CD4-positive, alpha-beta T cell treated with Interleukin-10 for 1 hour (primary cell): ENCODE measurements at regions not wholly inside any gene's neighbourhood (a gene's known extent, or its start where the extent isn't known, plus 50 kb on each side); places are given as distances from the start of the nearest gene placed in this dataset.
"Not testable (repeated sequence)": the region's sequence is repeated elsewhere in the genome, so short reads cannot be mapped to it uniquely, and the experiment has no call there.

Source experiments
- DNase-seq: peaks from one replicate; pipeline ENCODE4 v3.0.0-alpha.2; 2020

GRCh38 chr2:172264820-172265219 lies 162.1 kb upstream of the DLX2 start:
- not testable (repeated sequence) for DNase-seq

DNA sequence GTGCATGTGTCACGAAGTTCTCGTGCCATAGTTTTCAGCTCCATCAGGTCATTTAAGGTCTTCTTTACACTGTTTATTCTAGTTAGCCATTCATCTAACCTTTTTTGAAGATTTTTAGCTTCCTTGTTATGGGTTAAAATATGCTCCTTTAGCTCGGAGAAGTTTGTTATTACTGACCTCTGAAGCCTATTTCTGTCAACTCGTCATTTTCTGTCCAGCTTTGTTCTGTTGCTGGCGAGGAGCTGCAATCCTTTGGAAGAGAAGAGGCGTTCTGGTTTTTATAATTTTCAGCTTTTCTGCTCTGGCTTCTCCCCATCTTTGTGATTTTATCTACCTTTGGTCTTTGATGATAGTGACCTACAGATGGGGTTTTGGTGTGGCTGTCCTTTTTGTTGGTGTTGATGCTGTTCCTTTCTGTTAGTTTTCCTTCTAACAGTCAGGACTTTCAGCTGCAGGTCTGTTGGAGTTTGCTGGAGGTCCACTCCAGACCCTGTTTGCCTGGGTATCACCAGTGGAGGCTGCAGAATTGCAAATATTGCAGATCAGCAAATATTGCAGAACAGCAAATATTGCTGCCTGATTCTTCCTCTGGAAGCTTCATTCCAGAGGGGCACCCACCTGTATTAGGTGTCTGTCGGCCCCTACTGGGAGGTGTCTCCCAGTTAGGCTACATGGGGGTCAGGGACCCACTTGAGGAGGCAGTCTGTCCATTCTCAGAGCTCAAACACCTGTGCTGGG lies 157.7 kb upstream of the ITGA6 start:
- DNase-seq = not testable (repeated sequence)

DNA sequence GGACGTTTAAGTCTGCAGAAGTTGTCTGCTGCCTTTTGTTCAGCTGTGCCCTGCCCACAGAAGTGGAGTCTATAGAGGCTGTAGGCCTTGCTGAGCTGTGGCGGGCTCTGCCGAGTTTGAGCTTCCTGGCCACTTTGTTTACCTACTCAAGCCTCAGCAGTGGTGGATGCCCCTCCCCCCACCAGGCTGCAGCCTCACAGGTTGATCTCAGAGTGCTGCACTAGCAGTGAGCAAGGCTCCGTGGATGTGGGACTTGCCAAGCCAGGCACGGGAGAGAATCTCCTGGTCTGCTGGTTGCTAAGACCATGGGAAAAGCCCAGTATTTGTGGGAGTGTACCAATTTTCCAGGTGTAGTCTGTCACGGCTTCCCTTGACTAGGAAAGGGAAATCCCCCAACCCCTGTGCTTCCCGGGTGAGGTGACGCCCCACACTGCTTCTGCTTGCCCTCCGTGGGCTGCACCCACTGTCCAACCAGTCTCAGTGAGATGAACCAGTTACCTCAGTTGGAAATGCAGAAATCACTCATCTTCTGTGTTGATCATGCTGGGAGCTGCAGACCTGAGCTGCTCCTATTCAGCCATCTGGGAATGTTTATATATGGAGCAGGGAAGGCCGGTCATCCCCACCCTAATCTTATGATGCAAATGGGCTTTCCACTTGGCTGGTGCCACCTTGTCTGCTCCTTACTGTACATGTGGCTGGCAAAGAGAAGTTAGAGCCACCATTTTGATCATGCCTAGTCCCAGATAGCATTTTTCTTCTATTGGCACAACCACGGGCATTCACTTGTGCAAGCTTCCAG lies 156.9 kb upstream of the ITGA6 start:
- DNase-seq = peak; percentile 5

DNA sequence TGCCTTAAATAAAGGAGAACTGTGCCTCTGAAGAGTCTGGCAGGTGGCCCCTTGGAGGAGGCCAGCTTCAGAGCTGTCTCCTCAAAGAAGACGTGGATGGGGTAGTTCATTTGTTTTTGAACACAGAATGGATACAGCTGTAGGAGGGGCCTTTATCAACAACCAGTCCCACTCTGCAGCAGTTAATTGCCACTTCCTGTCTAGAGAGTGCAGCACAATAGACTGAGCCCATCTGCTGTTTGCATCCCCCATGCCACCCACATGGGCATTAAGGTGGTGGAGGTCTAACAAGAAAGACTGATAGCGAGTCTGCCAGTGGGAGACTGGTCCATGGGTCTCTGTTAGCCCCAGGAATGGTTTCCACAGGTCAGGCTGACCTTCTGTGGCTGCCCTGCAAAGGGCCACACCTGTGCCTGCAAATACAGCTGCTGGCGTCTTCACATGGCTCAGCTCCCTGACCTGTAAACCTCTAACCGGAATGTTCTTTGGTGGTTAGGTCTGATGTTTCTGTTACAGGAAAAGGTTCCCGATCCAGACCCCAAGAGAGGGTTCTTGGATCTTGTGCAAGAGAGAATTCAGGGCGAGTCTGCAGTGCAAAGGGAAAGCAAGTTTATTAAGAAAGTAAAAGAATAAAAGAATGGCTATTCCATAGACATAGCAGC lies 153.3 kb upstream of the ITGA6 start:
- DNase-seq = no peak

- no peak for DNase-seq
Observed at GRCh38 chr2:172275239-172275638, 152.1 kb upstream of the ITGA6 start.

GRCh38 chr2:172276961-172277360 lies 150.4 kb upstream of the ITGA6 start:
- DNase-seq = no peak

DNA sequence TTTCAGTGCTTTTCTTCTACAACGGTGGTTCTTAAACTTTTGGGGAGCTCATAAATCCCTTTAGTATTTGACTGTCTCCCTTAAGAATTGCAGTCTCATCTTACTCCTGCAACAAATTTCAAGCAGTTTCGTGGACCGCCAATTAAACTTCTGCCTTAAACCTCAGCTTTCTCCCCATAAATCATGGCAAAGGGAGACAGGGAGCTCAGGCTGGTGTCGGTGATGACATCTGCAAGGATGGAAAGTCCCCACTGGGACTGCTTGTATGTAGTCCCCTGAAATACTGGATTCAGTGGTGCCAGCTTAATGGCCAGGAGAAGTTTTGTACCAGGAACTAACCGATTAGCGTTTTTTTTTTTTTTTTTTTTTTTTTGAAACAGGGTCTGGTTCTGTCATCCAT lies 148.7 kb upstream of the ITGA6 start:
- no peak for DNase-seq

DNA sequence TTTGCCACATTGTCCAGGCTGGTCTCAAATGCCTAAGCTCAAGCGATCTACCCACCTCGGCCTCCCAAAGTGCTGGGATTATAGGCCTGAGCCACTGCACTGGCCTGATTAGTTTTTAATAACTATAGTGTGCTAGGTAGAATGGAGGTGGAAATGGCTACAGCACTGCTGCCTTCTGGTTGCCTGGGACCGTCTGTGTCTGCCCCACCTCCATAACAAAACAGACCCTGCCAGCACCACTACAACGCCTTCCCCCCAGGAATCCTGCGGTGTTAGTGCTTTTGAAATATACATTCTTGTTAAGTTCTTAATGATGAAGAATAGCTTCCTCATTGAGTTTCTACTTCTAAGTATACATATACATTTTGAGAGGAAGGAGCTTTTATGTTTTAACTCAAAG lies 148.2 kb upstream of the ITGA6 start:
- no peak for DNase-seq

DNA sequence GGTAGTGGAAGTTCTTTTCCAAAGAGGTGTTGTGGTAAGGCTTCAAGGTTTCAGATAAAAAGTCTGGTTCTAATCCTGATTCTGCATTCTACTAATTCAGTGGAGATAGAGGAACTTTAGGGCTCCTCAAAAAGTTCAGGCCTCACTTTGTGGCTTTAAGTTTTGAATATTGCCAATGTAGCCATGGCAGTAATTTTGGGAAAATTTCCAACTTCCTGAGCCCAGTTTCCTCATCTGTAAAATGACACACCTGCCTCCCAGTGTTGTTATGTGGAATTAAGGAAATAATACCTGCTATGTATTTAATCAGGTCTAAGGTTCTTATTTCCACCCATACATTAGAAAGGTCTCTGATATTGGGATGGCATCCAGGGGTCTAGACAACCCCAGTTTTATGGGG lies 147.6 kb upstream of the ITGA6 start:
- DNase-seq = no peak

DNA sequence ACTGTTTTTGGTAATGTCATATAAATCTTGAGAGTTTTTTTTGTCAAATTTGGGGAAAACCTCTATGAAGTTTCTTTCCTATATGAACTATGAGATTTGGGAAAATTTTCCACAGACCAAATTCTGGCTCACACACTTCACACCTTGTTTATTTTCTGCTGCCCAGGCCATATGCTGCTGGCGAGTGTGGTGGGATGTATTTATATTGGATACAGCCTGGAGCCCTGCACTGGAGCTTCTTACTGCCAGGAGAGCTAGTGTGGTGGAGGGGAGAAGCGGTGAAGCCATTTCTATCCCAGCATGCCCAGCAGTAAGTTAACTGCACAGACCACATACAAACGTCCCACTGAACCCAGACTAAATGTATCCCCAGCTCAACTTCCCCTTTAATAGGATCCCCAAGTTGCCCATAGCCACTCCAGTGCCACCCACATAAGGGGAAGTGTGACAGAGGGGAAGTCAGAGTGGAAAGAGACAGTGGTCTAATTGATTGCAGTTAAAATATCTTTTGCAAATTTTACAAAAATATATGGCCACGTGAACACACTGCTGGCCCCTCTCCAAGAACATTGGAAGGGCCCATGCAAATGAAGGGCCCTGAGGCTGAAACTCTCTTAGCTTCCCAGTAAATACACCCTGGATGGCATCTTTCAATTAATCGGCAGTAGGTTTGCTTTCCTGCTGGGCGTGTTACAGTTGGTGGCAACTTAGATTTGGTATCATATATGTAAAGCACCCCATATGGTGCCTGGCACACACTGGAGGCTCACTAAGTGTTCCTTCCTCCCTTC lies 146.6 kb upstream of the ITGA6 start:
- peak; percentile 5 for DNase-seq

- no peak for DNase-seq
Observed at GRCh38 chr2:172281648-172282570, 145.5 kb upstream of the ITGA6 start.

DNA sequence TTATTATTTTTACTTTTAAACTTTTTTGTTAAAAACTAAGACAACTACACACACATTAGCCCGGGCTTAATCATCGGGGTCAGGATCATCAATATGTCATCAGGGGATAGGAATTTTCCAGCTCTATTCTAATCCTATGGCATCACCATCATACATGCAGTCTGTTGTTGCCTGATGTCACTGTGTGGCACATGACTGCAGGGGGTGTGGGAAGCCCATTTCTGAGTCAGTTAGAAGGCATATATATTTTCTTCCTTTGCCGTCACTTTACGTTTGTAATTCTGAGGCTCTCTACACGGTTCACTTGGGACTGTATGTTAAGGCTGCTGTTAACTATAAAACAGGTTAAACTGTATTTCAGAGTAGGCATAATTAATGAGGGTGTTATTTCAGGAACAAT lies 144.4 kb upstream of the ITGA6 start:
- no peak for DNase-seq

DNA sequence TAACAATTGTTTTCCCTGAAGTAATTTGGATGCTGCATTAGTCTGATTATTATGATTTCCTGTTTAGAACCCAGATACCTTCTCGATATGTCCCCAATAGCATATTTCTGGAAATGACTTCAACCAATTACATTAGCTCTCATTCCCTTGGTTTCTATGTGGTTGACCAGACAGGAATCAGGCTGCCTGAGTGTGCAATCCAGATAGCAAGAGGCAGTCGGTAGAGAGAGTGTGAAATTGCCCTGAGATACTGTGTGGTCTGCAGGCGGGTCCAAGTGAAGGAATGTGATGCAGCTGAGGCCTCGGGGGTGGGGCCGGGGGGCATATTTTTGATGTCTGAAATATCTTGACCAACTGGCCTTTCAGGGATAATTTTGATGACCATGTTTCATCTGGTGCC lies 143.9 kb upstream of the ITGA6 start:
- no peak for DNase-seq

DNA sequence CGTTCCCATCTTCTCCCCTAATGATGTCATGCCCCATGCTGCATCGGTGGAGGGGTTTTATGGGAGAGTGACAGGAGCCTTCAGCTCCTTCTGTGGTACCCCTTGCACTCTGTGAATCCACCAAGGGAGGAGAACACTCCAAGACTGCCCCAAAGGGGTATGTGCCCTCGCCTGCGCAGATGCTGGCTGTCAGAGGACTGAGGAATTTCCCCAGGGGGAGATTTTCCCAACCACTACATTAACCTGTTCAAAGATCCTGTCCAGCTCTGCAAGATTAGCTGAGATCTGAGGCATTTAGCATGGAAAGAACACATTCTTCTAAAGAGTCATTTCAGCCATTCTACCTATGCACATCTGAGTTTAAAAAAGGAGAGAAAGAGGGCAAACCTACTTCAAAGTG lies 143.2 kb upstream of the ITGA6 start:
- no peak for DNase-seq

DNA sequence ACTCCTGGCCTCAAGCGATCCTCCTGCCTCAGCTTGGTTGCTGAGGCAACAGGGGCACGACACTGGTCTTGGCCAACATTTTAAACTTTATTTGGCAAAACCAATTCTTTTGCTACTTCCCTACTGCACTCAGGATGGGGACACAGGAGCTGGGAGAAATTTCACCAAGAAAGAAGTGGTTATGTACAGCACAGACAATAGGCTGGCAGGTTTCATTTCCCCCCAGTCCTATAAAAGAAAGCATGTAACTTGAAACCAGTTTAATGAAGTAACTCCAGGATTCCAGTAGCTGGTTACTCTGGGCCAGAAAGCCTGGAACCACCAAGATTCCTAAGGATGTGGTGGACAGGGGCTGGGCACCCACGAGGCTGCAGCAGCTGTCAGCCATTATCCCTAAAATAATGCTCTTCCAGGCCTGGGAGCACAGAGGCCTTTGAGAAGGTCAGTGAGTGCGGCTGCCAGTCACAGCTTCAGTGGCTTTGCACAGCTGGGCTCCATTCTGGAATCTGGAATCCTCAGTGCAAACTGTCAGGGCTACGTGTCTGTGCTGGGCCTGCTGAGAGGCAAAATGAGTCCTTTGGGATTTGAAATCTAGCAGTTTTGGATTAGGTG lies 142.3 kb upstream of the ITGA6 start:
- no peak for DNase-seq

DNA sequence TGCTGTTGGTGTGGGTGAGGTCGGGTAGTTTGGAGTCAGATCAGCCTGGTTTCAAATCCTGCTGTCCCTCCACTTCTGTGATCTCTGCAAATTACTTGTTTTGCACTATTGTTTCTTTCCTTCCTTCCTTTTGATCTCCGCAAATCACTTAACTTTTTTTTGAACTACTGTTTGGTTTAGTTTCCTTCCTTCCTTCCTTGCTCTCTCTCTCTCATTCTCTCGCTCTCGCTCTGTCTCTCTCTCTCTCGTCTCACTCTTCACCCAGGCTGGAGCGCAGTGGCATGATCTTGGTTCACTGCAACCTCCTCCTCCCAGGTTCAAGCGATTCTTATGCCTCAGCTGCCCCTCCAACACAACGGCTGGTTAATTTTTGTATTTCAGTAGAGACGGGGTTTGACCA lies 141.6 kb upstream of the ITGA6 start:
- no peak for DNase-seq

- DNase-seq = no peak
Observed at GRCh38 chr2:172287190-172287589, 140.2 kb upstream of the ITGA6 start.

GRCh38 chr2:172287605-172288315 lies 139.6 kb upstream of the ITGA6 start:
- DNase-seq = no peak

- peak; percentile 40 for DNase-seq
Observed at GRCh38 chr2:172288603-172289002, 138.8 kb upstream of the ITGA6 start.

- no peak for DNase-seq
Observed at GRCh38 chr2:172293952-172294351, 133.4 kb upstream of the ITGA6 start.

- DNase-seq = no peak
Observed at GRCh38 chr2:172294983-172295382, 132.4 kb upstream of the ITGA6 start.
